Upper lobe of left lung (tissue), 6 donors: ENCODE measurements at regions not wholly inside any gene's neighbourhood (a gene's known extent, or its start where the extent isn't known, plus 50 kb on each side); places are given as distances from the start of the nearest gene placed in this dataset.
A peak's percentile ranks its signal among the peaks of the same experiment; 100 is the strongest.

Experiments
- ATAC-seq, 2 donors: fragments of 200-7000 bp; cut with Tn5 transposase; one replicate each; pipeline ENCODE4 v1.9.1; 2022; ENCODE audit warnings: mild to moderate bottlenecking in 2 of 2, moderate library complexity in 2 of 2; ENCODE audit not compliant: low FRiP score in 2 of 2
- DNase-seq, 2 donors: peaks; one replicate each; pipeline ENCODE4 v3.0.0-alpha.2; 2019 to 2020
- H3K27ac ChIP-seq, 4 donors: fragments of 200-600 bp; sonication (generic); one replicate each; pipeline ENCODE4 v1.5.1; 2016 to 2019
- H3K27me3 ChIP-seq, 4 donors: fragments of 200-600 bp; sonication (generic); one replicate each; pipeline ENCODE4 v1.5.1; 2017 to 2019
- H3K36me3 ChIP-seq, 4 donors: fragments of 200-600 bp; sonication (generic); one replicate each; pipeline ENCODE4 v1.5.1; 2016 to 2019
- H3K4me1 ChIP-seq, 4 donors: fragments of 200-600 bp; sonication (generic); one replicate each; pipeline ENCODE4 v1.5.1; 2018 to 2019
- H3K4me3 ChIP-seq, 4 donors: fragments of 200-600 bp; sonication (generic); one replicate each; pipeline ENCODE4 v1.5.1; 2017 to 2019; ENCODE audit warnings: mild to moderate bottlenecking in 2 of 4, moderate library complexity in 1 of 4
- H3K9me3 ChIP-seq, 4 donors: fragments of 200-600 bp; sonication (generic); one replicate each; pipeline ENCODE4 v1.5.1; 2018 to 2019
- EP300 ChIP-seq, 4 donors: sonication (generic); formaldehyde crosslinking; IDR thresholded peaks; one replicate each; pipeline ENCODE4 v1.5.1; 2017; ENCODE audit warnings: antibody characterized with exemption in 4 of 4, control low read depth in 2 of 4
- POLR2A ChIP-seq, 4 donors: fragments of 450-650 bp; IDR thresholded peaks; one replicate each; pipeline ENCODE4 v1.5.1; 2016 to 2017; ENCODE audit warnings: antibody characterized with exemption in 4 of 4, mild to moderate bottlenecking in 2 of 4
- POLR2AphosphoS5 ChIP-seq, 2 donors: sonication (generic); formaldehyde crosslinking; IDR thresholded peaks; one replicate each; pipeline ENCODE4 v1.5.1; 2017; ENCODE audit warnings: antibody characterized with exemption in 2 of 2
- WGBS, 2 donors: methylation state at CpG; one replicate each; pipeline ENCODE4 v1.1.5; 2017 to 2018; 5-methylcytosine and 5-hydroxymethylcytosine counted together
- TF ChIP-seq, protein P1 (sequence below), 6 experiments: fragments of 450-650 bp in 4 of 6; fragments of 200-600 bp in 2 of 6; sonication (generic) in 2 of 6; IDR thresholded peaks; one replicate each; pipeline ENCODE4 v1.5.1; 2016 to 2019; ENCODE audit warnings: antibody characterized with exemption in 6 of 6
- donor health status: DM: no; HTN: no; CAD: no; lungs with moderate emphysema.
- donor health status: DM: no; HTN: yes; CAD: no; lungs with severe emphysema.

DNA sequence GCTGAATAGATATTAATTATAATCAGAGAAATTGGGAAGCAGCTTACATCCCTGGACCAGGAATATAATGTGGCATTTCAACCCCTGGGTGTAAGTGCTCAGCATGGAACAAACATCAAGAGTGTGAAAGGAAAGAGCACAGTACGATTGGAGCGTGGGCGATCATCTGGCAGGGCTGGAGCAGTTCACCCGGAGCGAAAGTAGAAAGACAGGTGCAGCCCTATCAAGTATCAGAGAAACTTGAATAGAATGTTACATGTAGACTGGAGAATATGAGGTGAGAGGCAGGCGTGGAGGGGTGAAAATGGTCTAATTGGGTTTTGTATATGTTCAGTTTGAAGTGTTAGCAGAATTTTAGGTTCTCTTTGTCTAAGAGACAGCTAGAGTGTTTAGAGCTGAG is 303.0 kb downstream of the MDFIC start:
- DNase-seq, result no peak

DNA sequence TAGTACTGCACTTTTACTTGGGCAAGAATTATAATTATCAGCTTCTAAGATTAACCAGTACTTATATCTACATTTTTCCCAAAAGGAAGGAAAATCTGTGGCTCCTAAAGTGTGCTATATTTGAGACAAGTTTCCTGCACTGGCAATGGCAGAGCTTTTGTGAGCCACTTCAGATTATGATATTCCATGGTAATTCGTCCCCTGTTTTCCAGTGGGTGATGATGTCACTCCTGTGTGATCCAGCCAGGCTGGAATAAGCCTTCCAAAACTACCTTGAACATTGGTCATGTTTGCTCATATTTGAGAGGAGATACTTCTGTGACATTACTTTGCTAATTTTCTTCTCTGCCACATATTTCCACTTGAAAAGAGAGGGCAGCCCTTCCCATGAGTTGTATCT is 302.1 kb downstream of the MDFIC start:
- TF ChIP-seq POLR2AphosphoS5 (IDR thresholded peaks at IDR 0.05) (no peak), POLR2A (IDR thresholded peaks at IDR 0.05) (no peak), EP300 (IDR thresholded peaks at IDR 0.05) (no peak)
- TF ChIP-seq, protein P1, sequence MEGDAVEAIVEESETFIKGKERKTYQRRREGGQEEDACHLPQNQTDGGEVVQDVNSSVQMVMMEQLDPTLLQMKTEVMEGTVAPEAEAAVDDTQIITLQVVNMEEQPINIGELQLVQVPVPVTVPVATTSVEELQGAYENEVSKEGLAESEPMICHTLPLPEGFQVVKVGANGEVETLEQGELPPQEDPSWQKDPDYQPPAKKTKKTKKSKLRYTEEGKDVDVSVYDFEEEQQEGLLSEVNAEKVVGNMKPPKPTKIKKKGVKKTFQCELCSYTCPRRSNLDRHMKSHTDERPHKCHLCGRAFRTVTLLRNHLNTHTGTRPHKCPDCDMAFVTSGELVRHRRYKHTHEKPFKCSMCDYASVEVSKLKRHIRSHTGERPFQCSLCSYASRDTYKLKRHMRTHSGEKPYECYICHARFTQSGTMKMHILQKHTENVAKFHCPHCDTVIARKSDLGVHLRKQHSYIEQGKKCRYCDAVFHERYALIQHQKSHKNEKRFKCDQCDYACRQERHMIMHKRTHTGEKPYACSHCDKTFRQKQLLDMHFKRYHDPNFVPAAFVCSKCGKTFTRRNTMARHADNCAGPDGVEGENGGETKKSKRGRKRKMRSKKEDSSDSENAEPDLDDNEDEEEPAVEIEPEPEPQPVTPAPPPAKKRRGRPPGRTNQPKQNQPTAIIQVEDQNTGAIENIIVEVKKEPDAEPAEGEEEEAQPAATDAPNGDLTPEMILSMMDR (IDR thresholded peaks at IDR 0.05), result no peak
- 46 to 55% methylated on average over 1 of the region's 1 CpG for WGBS, 2 donors
- H3K9me3 ChIP-seq, result no peaks in the 10 kb centered on the region
- DNase-seq (no peak), ATAC-seq (no peak)
- H3K4me1 ChIP-seq, result no peaks in the 10 kb centered on the region
- no peaks in the 10 kb centered on the region for H3K36me3 ChIP-seq
- H3K27ac ChIP-seq, result no peak overlapping the region
- H3K4me3 ChIP-seq, result no peak overlapping the region
- no peaks in the 10 kb centered on the region for H3K27me3 ChIP-seq

More for the DNA sequence above, 303.0 kb downstream of the MDFIC start:
- 91 to 95% methylated on average over 6 of the region's 6 CpGs for WGBS, 2 donors
- Histone ChIP-seq H3K4me1 (peaks cover 0 to under 1% (median 0%) of the 10 kb centered on the region in 4 donors), H3K36me3 (no peaks in the 10 kb centered on the region), H3K27ac (no peak overlapping the region), H3K4me3 (no peak overlapping the region), H3K27me3 (no peaks in the 10 kb centered on the region), H3K9me3 (no peaks in the 10 kb centered on the region)
- TF ChIP-seq POLR2A (IDR thresholded peaks at IDR 0.05) (no peak), EP300 (IDR thresholded peaks at IDR 0.05) (no peak), POLR2AphosphoS5 (IDR thresholded peaks at IDR 0.05) (no peak)
- TF ChIP-seq, protein P1 (IDR thresholded peaks at IDR 0.05), result no peak
- ATAC-seq, result no peak

DNA sequence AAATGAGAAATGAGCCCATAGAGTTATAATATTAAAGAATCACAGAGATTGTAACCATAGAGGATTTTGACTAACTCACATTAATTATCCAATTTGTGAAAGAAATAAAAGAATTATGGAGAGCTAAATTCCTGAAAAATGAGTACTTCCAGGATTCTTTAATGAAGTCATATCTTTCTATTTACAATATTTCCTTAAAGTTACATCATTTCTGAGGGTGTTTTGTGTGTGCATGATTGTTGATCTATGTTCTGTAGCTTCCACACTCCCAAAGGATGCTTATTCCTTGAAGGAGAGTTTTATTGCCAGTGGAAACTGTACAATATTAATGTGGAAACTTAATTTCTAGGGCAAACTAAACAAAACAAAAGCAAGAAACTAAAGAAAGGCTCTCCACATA is 299.6 kb downstream of the MDFIC start:
- TF ChIP-seq POLR2AphosphoS5 (IDR thresholded peaks at IDR 0.05) (no peak), POLR2A (IDR thresholded peaks at IDR 0.05) (no peak)
- TF ChIP-seq, protein P1 (IDR thresholded peaks at IDR 0.05), result no peak
- H3K27ac ChIP-seq, result no peak overlapping the region
- no peaks in the 10 kb centered on the region for H3K27me3 ChIP-seq
- H3K9me3 ChIP-seq, result no peaks in the 10 kb centered on the region
- DNase-seq (no peak), ATAC-seq (no peak)
- peaks cover 0 to 1% (median 0%) of the 10 kb centered on the region in 4 donors for H3K4me1 ChIP-seq
- no peaks in the 10 kb centered on the region for H3K36me3 ChIP-seq
- H3K4me3 ChIP-seq, result no peak overlapping the region

DNA sequence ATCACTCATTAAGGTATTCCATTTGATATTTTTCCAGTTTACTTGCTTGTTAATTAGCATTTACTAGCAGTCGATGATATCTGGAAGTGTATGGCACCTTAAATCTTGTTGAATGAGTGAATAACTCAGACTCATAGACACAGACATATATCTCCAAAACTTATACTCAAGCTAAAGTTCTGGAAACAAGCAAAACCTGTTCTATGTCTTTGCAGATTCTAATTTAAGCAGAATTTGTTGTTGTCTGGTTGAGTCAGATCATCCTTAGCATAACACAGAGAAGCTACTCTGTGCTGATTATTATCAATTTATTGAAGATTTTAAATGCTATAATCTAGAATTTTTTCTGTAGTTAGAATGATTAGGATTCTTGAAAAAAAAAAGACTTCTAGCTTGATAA is 296.2 kb downstream of the MDFIC start:
- Histone ChIP-seq H3K36me3 (no peaks in the 10 kb centered on the region), H3K4me1 (peaks cover 0 to 4% (median 1%) of the 10 kb centered on the region in 4 donors), H3K27me3 (no peaks in the 10 kb centered on the region), H3K9me3 (no peaks in the 10 kb centered on the region), H3K27ac (no peak overlapping the region), H3K4me3 (no peak overlapping the region)
- no peak for DNase-seq
- no peak for ATAC-seq
- TF ChIP-seq POLR2AphosphoS5 (IDR thresholded peaks at IDR 0.05) (no peak), POLR2A (IDR thresholded peaks at IDR 0.05) (no peak), EP300 (IDR thresholded peaks at IDR 0.05) (no peak)
- TF ChIP-seq, protein P1 (IDR thresholded peaks at IDR 0.05), result no peak
- 97 to 100% methylated on average over 1 of the region's 1 CpG for whole genome bisulfite sequencing, 2 donors

GRCh38 chr7:115217373-115217772 is 295.5 kb downstream of the MDFIC start:
- H3K4me3 ChIP-seq, result no peak overlapping the region
- no peak overlapping the region for H3K27ac ChIP-seq
- 79 to 85% methylated on average over 1 of the region's 1 CpG for WGBS, 2 donors

More at GRCh38 chr7:115217373-115217772, 295.5 kb downstream of the MDFIC start:
- no peaks in the 10 kb centered on the region for H3K9me3 ChIP-seq
- DNase-seq (no peak), ATAC-seq (no peak)
- TF ChIP-seq, protein P1 (IDR thresholded peaks at IDR 0.05), result peak in 3 of 6 experiments; percentile 10 to 36 (median 22)
- TF ChIP-seq POLR2AphosphoS5 (IDR thresholded peaks at IDR 0.05), result no peak
- no peaks in the 10 kb centered on the region for H3K36me3 ChIP-seq
- no peaks in the 10 kb centered on the region for H3K27me3 ChIP-seq
- peaks cover 0 to 4% (median 1%) of the 10 kb centered on the region in 4 donors for H3K4me1 ChIP-seq
